Fibroblast of lung (primary cell): ENCODE measurements at regions not wholly inside any gene's neighbourhood (a gene's known extent, or its start where the extent isn't known, plus 50 kb on each side); places are given as distances from the start of the nearest gene placed in this dataset.

Experiments used
- CTCF ChIP-seq, 2 donors: IDR thresholded peaks in 1 of 2; conservative IDR thresholded peaks in 1 of 2; 1 replicate in 1 of 2; 2 replicates in 1 of 2; pipeline ENCODE4 v1.5.1; 2011 to 2012; ENCODE audit warnings: low read length in 2 of 2, control low read depth in 1 of 2, inconsistent platforms in 1 of 2, low read depth in 1 of 2, mild to moderate bottlenecking in 1 of 2
- EZH2 ChIP-seq: IDR thresholded peaks from 2 replicates; pipeline ENCODE4 v1.5.1; 2012; ENCODE audit warnings: low read length, control low read depth, mild to moderate bottlenecking; ENCODE audit errors: missing control alignments

- TF ChIP-seq CTCF (conservative IDR thresholded peaks at IDR 0.05 in 1 of 2, IDR thresholded peaks at IDR 0.05 in 1 of 2; ENCODE audit: low read depth in 1 of 2, low read length in 2 of 2), result no peak
- no peak for TF ChIP-seq EZH2
Observed at GRCh38 chr9:89901920-89902319, 297.1 kb downstream of the GADD45G start.
